ENCODE measurements at regions not wholly inside any gene's neighbourhood (a gene's known extent, or its start where the extent isn't known, plus 50 kb on each side); places are given as distances from the start of the nearest gene placed in this dataset.

DNA sequence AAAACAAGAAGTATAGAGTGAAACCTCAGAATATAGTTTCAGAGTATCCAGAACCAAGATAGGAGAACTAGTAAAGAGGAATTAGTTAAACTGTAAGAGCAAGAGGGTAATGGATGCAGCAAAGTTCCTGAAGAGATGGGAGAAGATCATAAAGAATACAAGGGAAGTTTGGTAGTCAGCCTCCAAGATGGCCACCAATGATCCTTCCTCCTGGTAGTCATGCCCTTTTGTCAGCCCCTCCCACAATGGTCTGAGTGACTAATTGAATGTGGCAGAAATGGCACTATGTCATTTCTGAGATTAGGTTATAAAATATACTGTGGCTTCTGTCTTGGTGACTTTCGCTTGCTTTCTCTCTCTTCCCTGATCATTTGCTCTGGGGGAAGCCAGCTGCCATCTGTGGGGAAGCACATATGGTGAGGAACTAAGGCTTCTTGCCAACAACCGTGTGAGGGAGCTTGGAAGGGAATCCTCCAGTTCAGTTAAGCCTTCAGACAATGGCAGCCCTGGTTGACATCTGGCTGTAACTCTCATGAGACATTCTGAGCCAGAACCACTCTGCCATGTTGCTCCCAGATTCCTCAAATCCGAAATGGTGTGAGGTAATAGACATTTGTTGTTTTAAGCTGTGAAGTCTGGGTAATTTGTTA lies 55.3 kb upstream of the AMN1 start:
- H3K36me3 Mint-ChIP-seq, result peaks cover 5% of the 10 kb centered on the region
- H3K27ac Mint-ChIP-seq, result no peak overlapping the region
- peaks cover 33% of the 10 kb centered on the region for H3K4me1 Mint-ChIP-seq
- H3K9me3 Mint-ChIP-seq, result peaks cover 11% of the 10 kb centered on the region
- H3K4me3 Mint-ChIP-seq, result no peak overlapping the region
- no peaks in the 10 kb centered on the region for H3K27me3 Mint-ChIP-seq

DNA sequence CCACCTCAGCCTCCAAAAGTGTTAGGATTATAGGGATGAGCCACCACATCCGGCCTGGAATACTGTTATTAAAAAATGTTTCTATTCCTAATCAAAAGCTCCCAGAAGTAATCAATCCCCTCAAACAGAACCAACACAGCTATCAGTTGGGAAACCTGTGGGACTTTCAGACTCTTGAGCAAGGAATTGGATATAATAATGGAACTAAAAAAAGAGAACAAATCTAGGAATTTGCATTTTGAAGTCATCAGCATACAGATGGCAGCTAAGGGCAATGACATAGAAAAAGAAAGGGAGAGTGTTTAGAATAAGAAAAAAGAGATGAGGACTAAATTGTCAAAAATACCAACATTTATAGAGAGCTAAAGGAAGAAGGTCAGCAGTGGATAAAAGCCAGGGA lies 54.7 kb upstream of the AMN1 start:
- Mint-ChIP-seq H3K36me3 (peaks cover 5% of the 10 kb centered on the region), H3K4me3 (no peak overlapping the region), H3K4me1 (peaks cover 31% of the 10 kb centered on the region), H3K9me3 (peaks cover 11% of the 10 kb centered on the region), H3K27me3 (no peaks in the 10 kb centered on the region), H3K27ac (no peak overlapping the region)

DNA sequence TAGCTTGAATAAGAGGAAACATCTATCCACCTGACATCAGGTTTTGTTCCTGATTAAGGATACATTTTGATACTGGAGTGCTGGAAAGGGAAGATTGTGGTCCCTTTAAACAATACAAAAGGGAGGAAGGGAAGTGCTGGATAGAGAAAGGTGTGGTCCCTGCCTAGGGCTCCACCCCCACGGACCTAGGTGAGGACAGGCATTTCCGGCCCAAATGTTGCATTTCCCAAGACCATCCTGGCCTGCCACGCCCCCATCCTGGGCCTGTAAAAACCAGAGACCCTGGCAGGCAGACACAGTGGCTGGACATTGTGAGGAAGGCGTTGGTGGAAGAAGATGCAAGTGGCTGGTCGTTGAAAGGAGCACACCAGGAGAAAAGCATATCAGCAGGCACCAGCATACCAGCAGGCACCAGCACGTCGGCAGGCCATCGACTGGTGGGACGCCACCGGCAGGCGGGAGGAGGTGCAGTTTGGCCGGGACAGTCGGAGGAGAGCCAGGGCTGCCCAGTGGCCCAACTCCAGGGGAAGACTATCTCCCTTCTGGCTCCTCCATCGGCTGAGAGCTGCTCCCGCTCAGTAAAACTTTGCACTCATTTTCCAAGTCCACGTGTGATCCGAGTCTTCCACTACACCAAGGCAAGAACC lies 53.2 kb upstream of the AMN1 start:
- H3K4me3 Mint-ChIP-seq, result no peak overlapping the region
- H3K27me3 Mint-ChIP-seq, result no peaks in the 10 kb centered on the region
- no peak overlapping the region for H3K27ac Mint-ChIP-seq
- H3K36me3 Mint-ChIP-seq, result peaks cover 5% of the 10 kb centered on the region
- peaks cover 31% of the 10 kb centered on the region for H3K4me1 Mint-ChIP-seq
- peaks cover 11% of the 10 kb centered on the region for H3K9me3 Mint-ChIP-seq

DNA sequence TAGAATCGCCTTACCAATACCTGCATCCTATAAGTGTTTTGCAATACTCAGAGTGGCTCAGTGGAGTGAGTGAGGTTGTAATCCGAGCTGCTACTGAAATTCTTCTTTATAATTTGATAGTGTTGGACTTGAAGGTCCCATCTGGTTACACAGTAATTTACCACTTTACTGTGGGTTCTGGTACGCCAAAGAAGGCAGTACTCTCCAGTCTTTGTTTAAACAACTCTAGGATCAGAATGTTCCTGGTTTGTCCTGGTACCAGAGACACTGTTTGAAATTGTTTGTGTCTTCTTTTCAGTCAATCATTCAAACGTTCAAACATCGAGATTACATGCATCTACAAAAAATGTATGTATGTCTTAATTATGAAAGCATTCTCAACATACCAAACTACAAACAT lies 51.3 kb upstream of the AMN1 start:
- Mint-ChIP-seq H3K36me3 (peaks cover 5% of the 10 kb centered on the region), H3K9me3 (peaks cover 11% of the 10 kb centered on the region), H3K27ac (no peak overlapping the region), H3K4me1 (peaks cover 24% of the 10 kb centered on the region), H3K4me3 (no peak overlapping the region), H3K27me3 (no peaks in the 10 kb centered on the region)

DNA sequence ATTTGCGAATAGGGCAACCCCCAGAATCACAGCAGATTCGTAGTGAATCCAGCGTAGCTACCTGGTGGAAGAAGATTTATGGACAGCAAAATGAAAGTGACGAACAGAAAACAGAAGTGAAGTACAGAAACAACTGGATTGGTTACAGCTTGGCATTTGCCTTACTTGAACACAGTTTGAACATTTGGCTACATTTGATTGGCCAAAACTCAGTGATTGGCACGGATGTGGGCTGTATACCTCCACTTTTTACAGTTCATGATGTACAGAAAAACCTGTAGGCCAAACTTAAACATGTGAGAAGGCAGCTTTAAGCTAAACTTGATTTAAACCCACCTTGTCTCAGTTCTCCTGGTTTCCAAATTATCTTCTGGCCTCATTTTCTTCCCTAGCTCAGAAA lies 49.9 kb upstream of the AMN1 start:
- Mint-ChIP-seq H3K4me3 (no peak overlapping the region), H3K27me3 (no peaks in the 10 kb centered on the region), H3K27ac (no peak overlapping the region), H3K36me3 (peaks cover 1% of the 10 kb centered on the region), H3K4me1 (peaks cover 32% of the 10 kb centered on the region), H3K9me3 (peaks cover 3% of the 10 kb centered on the region)

All from activated naive CD4-positive, alpha-beta T cell treated with anti-CD3 and anti-CD28 coated beads, Interleukin-2, amount 50 U/mL, for 24 hours (primary cell).